Left hindlimb (tissue), 1 donor: ENCODE measurements at regions not wholly inside any gene's neighbourhood (a gene's known extent, or its start where the extent isn't known, plus 50 kb on each side); places are given as distances from the start of the nearest gene placed in this dataset.

ENCODE experiments used
- DNase-seq: peaks from one replicate; pipeline ENCODE4 v3.0.0-alpha.2; 2018

- DNase-seq, result peak; percentile 78
Observed at GRCh38 chr22:19663821-19664355, 50.4 kb upstream of the SEPTIN5 start.

- no peak for DNase-seq
Observed at GRCh38 chr22:19664406-19664805, 49.9 kb upstream of the SEPTIN5 start.
